ENCODE measurements at regions not wholly inside any gene's neighbourhood (a gene's known extent, or its start where the extent isn't known, plus 50 kb on each side); places are given as distances from the start of the nearest gene placed in this dataset.
"Not testable (repeated sequence)": the region's sequence is repeated elsewhere in the genome, so short reads cannot be mapped to it uniquely, and the experiment has no call there.

DNA sequence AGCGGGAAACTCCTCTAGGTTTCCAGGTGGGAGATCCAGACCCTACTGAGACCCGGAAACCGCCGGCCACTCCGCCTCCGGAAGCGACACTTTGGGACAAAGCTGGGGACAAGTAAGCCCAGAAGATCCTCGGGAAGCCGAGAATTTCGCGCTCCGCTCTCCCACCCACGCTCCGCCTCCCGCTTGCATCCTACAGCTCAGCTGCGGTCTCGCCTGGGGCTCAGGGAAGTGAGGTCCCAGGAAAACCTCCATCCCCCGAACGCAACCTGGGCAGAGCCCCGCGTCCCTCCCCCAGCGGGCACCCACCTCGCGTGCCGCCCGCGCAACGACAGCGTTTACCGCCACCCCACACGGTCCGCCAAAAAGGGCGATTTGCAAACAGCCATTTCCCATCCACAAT is 4054.7 kb upstream of the TPTE start:
- H3K9me3 ChIP-seq; H3K4me3 ChIP-seq; H3K36me3 ChIP-seq; H3K9ac ChIP-seq (ENCODE audit: low read depth in 2 of 2, low read length in 2 of 2); DNase-seq; H3K27me3 ChIP-seq; H3K4me1 ChIP-seq; intact Hi-C loops (cut with DNase I); H3K27ac ChIP-seq: not testable (repeated sequence)

DNA sequence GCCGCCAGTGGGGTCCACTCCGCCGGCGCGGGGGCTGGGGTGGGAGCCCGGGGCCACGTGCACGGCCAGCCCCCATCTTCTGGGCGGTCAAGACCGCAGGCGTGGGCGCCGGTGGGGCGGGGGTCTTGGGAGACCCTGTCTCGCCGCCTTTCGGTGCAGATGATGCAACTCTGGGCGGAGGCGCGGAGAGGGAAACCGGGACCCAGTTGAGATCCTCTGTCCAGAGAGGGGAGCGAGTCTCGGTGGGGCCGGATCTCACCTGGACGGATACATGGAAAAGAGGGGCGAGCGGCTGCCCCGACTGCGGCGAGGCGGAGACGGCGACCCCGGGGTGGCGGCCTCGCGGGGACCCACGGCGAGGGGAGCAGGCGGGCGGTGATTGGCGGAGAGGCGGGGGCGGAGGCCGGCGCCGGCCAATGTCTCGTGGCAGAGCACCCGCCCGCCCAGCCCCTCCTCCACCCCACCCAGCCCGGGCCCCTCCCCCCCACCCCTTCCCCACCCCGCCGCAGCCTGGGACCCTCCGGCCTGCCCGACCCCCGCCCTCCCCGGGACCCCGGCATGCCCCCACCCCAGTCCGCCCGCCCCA is 4054.1 kb upstream of the TPTE start:
- H3K36me3 ChIP-seq; H3K4me1 ChIP-seq; H3K9me3 ChIP-seq; intact Hi-C loops (cut with DNase I); DNase-seq; H3K27me3 ChIP-seq; H3K4me3 ChIP-seq; H3K27ac ChIP-seq; H3K9ac ChIP-seq (ENCODE audit: low read depth in 2 of 2, low read length in 2 of 2): not testable (repeated sequence)

DNA sequence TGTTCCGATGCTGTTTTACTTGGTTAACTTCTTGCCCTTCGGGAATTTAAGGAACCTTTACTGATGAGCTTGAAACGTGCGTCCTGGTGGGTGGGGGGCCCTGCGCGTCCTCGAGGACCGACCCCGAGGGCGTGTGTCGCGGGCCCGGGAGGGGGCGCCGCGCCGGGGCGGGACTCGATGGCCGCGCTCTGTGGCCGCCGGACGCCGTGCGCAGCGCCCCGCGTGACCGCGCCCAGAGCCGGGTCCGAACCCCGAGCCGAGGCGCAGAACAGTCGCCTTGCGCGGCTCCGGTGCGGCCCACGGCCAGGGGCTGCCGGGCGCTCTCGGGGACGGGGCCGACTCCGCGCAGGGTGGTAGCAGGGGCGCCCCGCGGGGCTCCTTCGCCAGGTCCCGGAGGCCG is 4053.5 kb upstream of the TPTE start:
- not testable (repeated sequence) for DNase-seq, H3K9me3 ChIP-seq

DNA sequence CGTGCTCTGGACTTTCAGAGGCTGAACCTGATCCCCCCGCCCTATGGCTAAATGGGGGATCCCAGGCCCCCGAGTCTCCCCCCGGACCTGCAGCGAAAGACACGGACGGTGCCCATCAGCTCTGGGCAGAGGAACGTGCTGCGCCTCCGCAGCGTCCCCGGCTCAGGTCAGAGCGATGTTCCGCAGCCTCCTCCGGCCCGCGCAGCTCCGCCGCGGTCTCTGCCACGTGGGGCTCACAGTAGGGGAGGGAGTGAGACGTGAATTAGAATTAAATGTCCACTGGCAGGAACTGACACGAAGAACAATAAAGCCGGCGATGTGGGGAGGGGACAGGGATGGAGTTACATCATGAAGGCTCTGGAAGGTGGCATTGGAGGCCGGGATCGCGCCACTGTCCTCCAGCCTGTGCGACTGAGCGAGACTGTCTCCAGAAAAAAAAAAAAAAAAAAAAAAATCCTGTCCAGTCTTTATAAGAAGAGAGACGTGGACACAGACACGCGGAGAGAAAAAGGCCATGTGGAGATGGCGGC is 4053.0 kb upstream of the TPTE start:
- H3K9ac ChIP-seq (ENCODE audit: low read depth in 2 of 2, low read length in 2 of 2); H3K9me3 ChIP-seq; DNase-seq; H3K27me3 ChIP-seq; H3K4me3 ChIP-seq; intact Hi-C loops (cut with DNase I); H3K36me3 ChIP-seq; H3K27ac ChIP-seq; H3K4me1 ChIP-seq: not testable (repeated sequence)

More for the DNA sequence above, 4053.5 kb upstream of the TPTE start:
- H3K4me1 ChIP-seq; intact Hi-C loops (cut with DNase I); H3K4me3 ChIP-seq; H3K27ac ChIP-seq; H3K36me3 ChIP-seq; H3K9ac ChIP-seq (ENCODE audit: low read depth in 2 of 2, low read length in 2 of 2); H3K27me3 ChIP-seq: not testable (repeated sequence)

DNA sequence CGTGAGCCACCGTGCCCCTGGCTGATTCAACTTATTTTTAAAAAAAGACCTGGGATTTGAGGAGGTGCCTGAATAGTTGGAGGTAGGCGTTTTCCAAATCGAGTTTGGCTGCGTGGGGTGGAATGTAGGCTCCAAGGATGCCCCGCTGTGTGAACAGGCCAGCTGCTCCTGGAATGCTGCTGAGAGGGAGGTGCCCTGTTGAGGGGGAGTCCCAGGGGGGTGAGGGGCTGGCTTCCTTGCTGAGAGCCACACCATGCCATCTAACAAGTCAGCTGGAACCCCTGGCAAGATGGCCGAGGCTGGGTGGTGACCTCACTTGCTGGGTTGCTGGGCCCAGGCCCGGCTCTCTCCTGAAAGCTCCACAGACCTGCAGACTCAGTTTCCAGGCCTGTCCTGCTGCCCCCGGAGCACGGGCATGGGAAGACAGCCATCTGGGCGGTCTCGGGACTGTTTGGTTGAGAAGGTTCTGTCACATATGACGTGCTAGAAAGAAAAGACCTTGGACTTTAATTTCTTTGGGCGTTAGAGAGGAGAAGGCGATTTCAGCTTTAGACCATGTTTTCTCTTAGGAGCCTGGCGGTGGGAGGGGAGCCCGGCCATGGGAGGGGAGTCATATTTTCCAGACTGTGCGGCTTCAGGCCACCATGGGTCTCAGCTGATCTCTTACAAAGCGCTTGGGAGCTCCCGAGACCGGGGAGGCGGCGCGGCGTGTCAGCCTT is 4047.0 kb upstream of the TPTE start:
- not testable (repeated sequence) for H3K27ac ChIP-seq

DNA sequence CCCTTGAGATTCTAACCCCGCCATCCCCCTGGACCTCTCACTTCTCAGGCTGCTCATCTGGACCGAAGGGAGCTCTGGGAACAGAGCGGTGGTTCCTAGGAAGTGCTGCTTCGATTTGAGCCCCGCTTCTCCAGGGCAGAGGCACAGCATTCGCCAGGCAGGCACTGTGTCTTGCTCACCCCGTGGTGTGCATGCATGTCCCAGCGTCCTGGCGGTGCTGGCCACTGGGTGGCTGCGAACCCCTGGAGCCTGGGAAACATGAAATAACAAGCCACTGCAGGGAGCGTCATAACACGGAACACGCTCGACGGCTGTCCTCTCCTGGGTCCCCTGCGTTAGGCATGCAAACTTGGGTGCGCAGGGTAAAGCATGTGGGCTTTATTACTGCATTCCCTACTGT is 4040.3 kb upstream of the TPTE start:
- H3K27me3 ChIP-seq; H3K9me3 ChIP-seq; H3K9ac ChIP-seq (ENCODE audit: low read depth in 2 of 2, low read length in 2 of 2); H3K4me1 ChIP-seq; H3K27ac ChIP-seq; H3K36me3 ChIP-seq; DNase-seq; H3K4me3 ChIP-seq; intact Hi-C loops (cut with DNase I): not testable (repeated sequence)

More for the DNA sequence above, 4047.0 kb upstream of the TPTE start:
- H3K4me3 ChIP-seq; H3K4me1 ChIP-seq; DNase-seq; H3K9ac ChIP-seq (ENCODE audit: low read depth in 2 of 2, low read length in 2 of 2); H3K9me3 ChIP-seq; intact Hi-C loops (cut with DNase I); H3K36me3 ChIP-seq; H3K27me3 ChIP-seq: not testable (repeated sequence)

DNA sequence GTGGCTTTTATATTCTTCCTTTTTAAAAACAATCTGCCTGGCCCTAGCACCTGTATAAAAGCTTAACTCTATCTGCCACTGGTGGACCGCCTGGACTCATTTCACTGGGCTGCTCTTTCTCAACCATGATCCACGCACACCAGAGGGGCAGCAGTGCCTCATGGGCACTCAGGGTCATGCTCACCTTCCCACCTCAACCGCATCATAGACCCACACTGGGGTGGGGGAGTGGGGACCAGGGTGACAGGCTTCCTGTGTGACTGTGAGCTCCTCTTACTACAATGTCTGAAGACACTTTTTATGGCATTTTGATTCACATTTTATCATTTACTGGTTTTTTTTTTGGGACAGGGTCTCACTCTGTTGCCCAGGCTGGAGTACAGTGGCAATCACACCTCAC is 4038.8 kb upstream of the TPTE start:
- intact Hi-C loops (cut with DNase I); H3K27ac ChIP-seq; H3K9me3 ChIP-seq; H3K27me3 ChIP-seq; H3K36me3 ChIP-seq; H3K4me3 ChIP-seq; H3K9ac ChIP-seq (ENCODE audit: low read depth in 2 of 2, low read length in 2 of 2); H3K4me1 ChIP-seq; DNase-seq: not testable (repeated sequence)

DNA sequence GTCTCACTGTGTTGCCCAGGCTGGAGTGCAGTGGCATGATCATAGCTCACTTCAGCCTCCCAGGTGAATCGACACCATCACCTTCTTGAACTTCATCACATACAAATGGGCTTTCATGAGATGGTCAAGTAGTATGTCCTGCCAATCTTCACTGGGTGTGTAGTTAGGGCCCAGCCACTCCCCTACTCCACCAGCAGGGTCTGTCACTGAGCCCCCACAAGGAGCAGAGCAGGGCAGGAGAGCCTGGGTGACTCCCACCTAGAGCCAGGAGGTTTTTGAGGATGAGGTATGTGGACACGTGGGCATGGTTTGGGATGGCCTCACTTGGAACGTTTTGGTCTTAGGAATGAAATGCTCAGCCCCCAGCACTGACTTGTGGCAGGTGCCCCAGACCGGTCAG is 4037.7 kb upstream of the TPTE start:
- H3K9ac ChIP-seq (ENCODE audit: low read depth in 2 of 2, low read length in 2 of 2); H3K4me3 ChIP-seq; intact Hi-C loops (cut with DNase I); H3K4me1 ChIP-seq; H3K36me3 ChIP-seq; DNase-seq; H3K27me3 ChIP-seq; H3K9me3 ChIP-seq; H3K27ac ChIP-seq: not testable (repeated sequence)

DNA sequence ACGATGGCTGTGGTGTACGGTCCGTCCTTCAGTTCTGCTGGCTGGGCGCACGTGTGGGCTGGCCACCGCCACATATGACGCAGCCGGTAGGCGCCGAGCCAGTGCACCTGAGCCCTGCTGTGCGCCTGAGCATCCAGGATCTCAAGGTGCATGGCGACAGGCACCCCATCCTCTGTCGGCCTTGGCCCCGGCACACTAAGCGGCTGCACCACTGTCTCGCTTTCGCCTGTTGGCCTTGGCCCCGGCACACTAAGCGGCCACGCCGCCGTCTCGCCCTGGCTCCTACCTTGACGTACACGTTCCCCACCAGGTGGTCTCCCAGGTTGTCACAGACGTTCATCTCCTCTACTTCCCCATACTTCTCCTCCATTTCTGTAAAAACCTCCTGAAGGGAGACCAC is 4034.6 kb upstream of the TPTE start:
- DNase-seq; H3K27ac ChIP-seq; H3K9me3 ChIP-seq; H3K4me1 ChIP-seq; H3K9ac ChIP-seq (ENCODE audit: low read depth in 2 of 2, low read length in 2 of 2); H3K27me3 ChIP-seq; H3K4me3 ChIP-seq; intact Hi-C loops (cut with DNase I); H3K36me3 ChIP-seq: not testable (repeated sequence)

DNA sequence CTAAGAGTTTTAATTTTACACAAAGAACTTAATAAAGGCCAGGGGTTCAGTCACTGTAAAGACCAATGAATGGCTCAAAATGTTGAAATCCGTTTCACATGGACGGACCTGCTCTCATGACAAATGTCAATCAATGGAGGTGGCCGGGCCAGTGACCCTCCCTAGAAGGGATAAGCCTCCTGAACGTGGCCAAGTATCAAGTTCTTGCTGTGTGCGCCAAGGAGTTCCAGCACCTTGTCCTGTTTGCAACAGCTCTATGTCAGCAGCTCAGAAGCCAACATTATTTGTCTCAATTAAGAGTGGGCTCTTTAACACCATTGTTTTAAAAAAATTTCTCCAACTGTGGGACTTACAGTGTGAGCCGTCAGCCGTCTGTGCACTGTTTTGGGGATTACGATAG is 4028.7 kb upstream of the TPTE start:
- DNase-seq; H3K27me3 ChIP-seq; H3K4me1 ChIP-seq; intact Hi-C loops (cut with DNase I); H3K9me3 ChIP-seq; H3K36me3 ChIP-seq; H3K27ac ChIP-seq; H3K9ac ChIP-seq (ENCODE audit: low read depth in 2 of 2, low read length in 2 of 2); H3K4me3 ChIP-seq: not testable (repeated sequence)

DNA sequence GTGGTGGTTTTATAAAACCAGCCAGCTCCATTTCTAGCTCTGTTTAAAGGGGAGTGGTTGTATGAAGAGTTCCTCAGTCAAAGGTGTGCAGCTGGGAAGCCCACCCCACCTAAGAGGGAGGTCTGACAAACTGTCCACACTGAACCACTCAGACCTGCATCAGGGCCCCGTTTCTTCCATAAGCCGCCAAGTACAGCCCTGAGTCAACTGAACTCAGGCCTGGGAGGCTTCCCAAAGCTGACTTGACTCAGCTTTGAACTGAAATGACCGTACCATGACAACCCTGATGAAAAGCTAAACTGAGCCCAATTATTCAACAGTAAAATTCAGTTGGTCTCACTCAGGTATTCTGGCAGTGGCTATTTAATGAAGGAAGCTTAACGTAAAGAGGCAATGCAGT is 4027.4 kb upstream of the TPTE start:
- H3K36me3 ChIP-seq; H3K9ac ChIP-seq (ENCODE audit: low read depth in 2 of 2, low read length in 2 of 2); H3K9me3 ChIP-seq; H3K4me1 ChIP-seq; DNase-seq; intact Hi-C loops (cut with DNase I); H3K27ac ChIP-seq; H3K27me3 ChIP-seq; H3K4me3 ChIP-seq: not testable (repeated sequence)

DNA sequence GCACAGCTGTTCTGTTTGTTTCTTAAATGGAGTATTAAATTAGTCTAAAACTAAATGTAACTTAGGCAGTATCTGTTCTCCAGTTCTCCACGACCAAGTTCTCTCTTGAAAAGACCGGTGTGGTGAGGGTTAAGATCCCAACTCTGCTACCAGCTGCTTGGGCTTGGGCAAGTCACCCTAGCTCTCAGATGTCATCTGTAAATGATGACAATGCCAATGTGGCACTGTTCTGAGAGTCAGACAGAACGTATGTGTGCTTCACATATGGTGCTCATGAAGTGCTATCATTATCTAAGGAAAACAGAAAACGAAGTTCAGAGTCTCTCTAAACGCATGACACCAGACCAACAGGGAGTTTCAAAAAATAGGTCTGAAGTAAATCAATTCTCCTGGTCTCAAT is 4025.0 kb upstream of the TPTE start:
- H3K36me3 ChIP-seq; H3K27ac ChIP-seq; H3K4me3 ChIP-seq; H3K9ac ChIP-seq (ENCODE audit: low read depth in 2 of 2, low read length in 2 of 2); H3K9me3 ChIP-seq; DNase-seq; intact Hi-C loops (cut with DNase I); H3K27me3 ChIP-seq; H3K4me1 ChIP-seq: not testable (repeated sequence)

DNA sequence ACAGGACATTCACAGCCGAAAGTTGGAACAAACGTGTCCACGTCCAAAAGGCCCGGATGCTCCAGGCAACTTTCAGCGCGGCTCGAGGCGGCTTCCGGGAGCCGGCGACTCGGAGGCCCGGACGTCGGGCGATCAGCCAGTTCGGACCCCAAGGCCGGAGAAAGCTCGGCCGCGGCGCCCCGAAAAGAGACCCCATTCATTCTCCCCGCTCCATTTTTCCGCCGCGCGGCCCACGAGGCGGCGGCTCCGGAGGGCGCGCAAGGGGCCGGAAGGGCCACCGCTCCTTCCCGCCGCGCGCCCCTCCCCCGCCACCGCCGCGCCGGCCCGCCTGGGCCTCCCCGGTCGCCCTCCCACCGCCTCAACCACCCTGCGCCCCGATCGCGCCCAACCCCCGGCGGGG is 4022.7 kb upstream of the TPTE start:
- H3K9me3 ChIP-seq; H3K4me1 ChIP-seq; H3K27me3 ChIP-seq; intact Hi-C loops (cut with DNase I); H3K27ac ChIP-seq; DNase-seq; H3K36me3 ChIP-seq; H3K4me3 ChIP-seq: not testable (repeated sequence)
- peak overlapping the region in 1 of 2 donors; percentile 72 for H3K9ac ChIP-seq (ENCODE audit: low read depth in 2 of 2, low read length in 2 of 2)

All from colonic mucosa (tissue), 4 donors.